OCI-LY1 (cell line): ENCODE measurements at regions not wholly inside any gene's neighbourhood (a gene's known extent, or its start where the extent isn't known, plus 50 kb on each side); places are given as distances from the start of the nearest gene placed in this dataset.

Source experiments
- H2AFZ ChIP-seq: fragments of 200-600 bp; sonication (generic), shearing (Covaris generic); 2 replicates; pipeline ENCODE4 v1.6.0; 2014; ENCODE audit warnings: antibody characterized with exemption, mild to moderate bottlenecking, low read length
- H3F3A ChIP-seq: fragments of 200-600 bp; sonication (generic), shearing (Covaris generic); 2 replicates; pipeline ENCODE4 v1.6.0; 2014; ENCODE audit warnings: mild to moderate bottlenecking, antibody characterized with exemption, low read length, moderate library complexity; ENCODE audit not compliant: insufficient read depth
- H3K27ac ChIP-seq: fragments of 200-600 bp; sonication (generic); 2 replicates; pipeline ENCODE4 v1.5.1; 2014; ENCODE audit warnings: low read length, mixed run types, mild to moderate bottlenecking, low read depth; ENCODE audit not compliant: poor library complexity, severe bottlenecking
- H3K27me3 ChIP-seq: fragments of 200-600 bp; sonication (generic); 2 replicates; pipeline ENCODE4 v1.6.0; 2014; ENCODE audit warnings: antibody characterized with exemption, mild to moderate bottlenecking, low read length, moderate library complexity; ENCODE audit not compliant: insufficient read depth
- H3K36me3 ChIP-seq: fragments of 200-600 bp; sonication (generic); 2 replicates; pipeline ENCODE4 v1.6.1; 2014; ENCODE audit warnings: mild to moderate bottlenecking, antibody characterized with exemption, low read length, moderate library complexity, mixed read lengths; ENCODE audit not compliant: insufficient read depth
- H3K4me1 ChIP-seq: fragments of 200-600 bp; sonication (generic); 2 replicates; pipeline ENCODE4 v1.5.1; 2014; ENCODE audit warnings: mild to moderate bottlenecking, low read length, moderate library complexity; ENCODE audit not compliant: insufficient read depth, severe bottlenecking
- H3K4me2 ChIP-seq: fragments of 200-600 bp; sonication (generic), shearing (Covaris generic); 2 replicates; pipeline ENCODE4 v1.6.1; 2014; ENCODE audit warnings: low read length
- H3K4me3 ChIP-seq: fragments of 200-600 bp; sonication (generic); 2 replicates; pipeline ENCODE4 v1.5.1; 2014; ENCODE audit warnings: low read length, low read depth, mild to moderate bottlenecking, mixed read lengths; ENCODE audit not compliant: poor library complexity, severe bottlenecking
- H3K79me2 ChIP-seq: fragments of 200-600 bp; shearing (Covaris generic); 2 replicates; pipeline ENCODE4 v1.6.1; 2016; ENCODE audit warnings: mixed run types, low read length, mixed read lengths; ENCODE audit not compliant: insufficient read depth
- H3K9ac ChIP-seq: fragments of 200-600 bp; sonication (generic), shearing (Covaris generic); 2 replicates; pipeline ENCODE4 v1.6.1; 2014; ENCODE audit warnings: mild to moderate bottlenecking, low read length, mixed read lengths
- H3K9me2 ChIP-seq: fragments of 200-600 bp; sonication (generic), shearing (Covaris generic); 2 replicates; pipeline ENCODE4 v1.6.1; 2014; ENCODE audit warnings: low read depth, mild to moderate bottlenecking, low read length, mixed read lengths
- H3K9me3 ChIP-seq: fragments of 200-600 bp; shearing (Covaris generic); 2 replicates; pipeline ENCODE4 v1.6.1; 2014; ENCODE audit warnings: low read length, mixed read lengths
- H4K20me1 ChIP-seq: fragments of 200-600 bp; sonication (generic), shearing (Covaris generic); 2 replicates; pipeline ENCODE4 v1.6.0; 2016; ENCODE audit warnings: mild to moderate bottlenecking, low read length; ENCODE audit not compliant: insufficient read depth
- CTCF ChIP-seq: fragments of 200-600 bp; sonication (generic), shearing (Covaris generic); IDR thresholded peaks from 2 replicates; pipeline ENCODE4 v1.5.1; 2017; ENCODE audit warnings: mild to moderate bottlenecking, antibody characterized with exemption, low read length, moderate library complexity, mixed read lengths
- EZH2 ChIP-seq: fragments of 200-600 bp; sonication (generic), shearing (Covaris generic); IDR thresholded peaks from 2 replicates; pipeline ENCODE4 v1.8.0; 2017; ENCODE audit warnings: borderline replicate concordance, mixed run types, mild to moderate bottlenecking, antibody characterized with exemption, low read length, moderate library complexity, mixed read lengths

- Histone ChIP-seq H3K79me2 (no peaks in the 10 kb centered on the region), H3K9ac (no peak overlapping the region), H3K9me3 (no peaks in the 10 kb centered on the region), H3K27me3 (no peaks in the 10 kb centered on the region), H3K9me2 (no peaks in the 10 kb centered on the region), H2AFZ (no peak overlapping the region), H3K36me3 (no peaks in the 10 kb centered on the region), H3K4me1 (no peaks in the 10 kb centered on the region), H4K20me1 (no peaks in the 10 kb centered on the region), H3K4me2 (no peak overlapping the region), H3K27ac (no peak overlapping the region), H3F3A (no peaks in the 10 kb centered on the region), H3K4me3 (no peak overlapping the region)
- TF ChIP-seq EZH2 (no peak), CTCF (no peak)
Observed at GRCh38 chr18:10234912-10235660, 219.3 kb upstream of the APCDD1 start.

GRCh38 chr18:10235661-10235952 is 218.8 kb upstream of the APCDD1 start:
- Histone ChIP-seq H3K9me3 (no peaks in the 10 kb centered on the region), H3K9me2 (no peaks in the 10 kb centered on the region), H4K20me1 (no peaks in the 10 kb centered on the region), H3K4me3 (no peak overlapping the region), H3K4me1 (no peaks in the 10 kb centered on the region), H3K9ac (no peak overlapping the region), H3K79me2 (no peaks in the 10 kb centered on the region), H3K4me2 (no peak overlapping the region), H3K36me3 (no peaks in the 10 kb centered on the region), H3F3A (no peaks in the 10 kb centered on the region), H3K27ac (no peak overlapping the region), H3K27me3 (no peaks in the 10 kb centered on the region), H2AFZ (no peak overlapping the region)
- TF ChIP-seq EZH2: no peak
- TF ChIP-seq CTCF: no peak

- no peaks in the 10 kb centered on the region for H3K36me3 ChIP-seq
- no peak for TF ChIP-seq CTCF
- no peak for TF ChIP-seq EZH2
- no peak overlapping the region for H3K9ac ChIP-seq
- H3K27me3 ChIP-seq: no peaks in the 10 kb centered on the region
- no peaks in the 10 kb centered on the region for H3K79me2 ChIP-seq
- no peaks in the 10 kb centered on the region for H3K9me3 ChIP-seq
- H2AFZ ChIP-seq: no peak overlapping the region
- H3K4me3 ChIP-seq: no peak overlapping the region
- H3F3A ChIP-seq: no peaks in the 10 kb centered on the region
- H3K9me2 ChIP-seq: no peaks in the 10 kb centered on the region
- no peak overlapping the region for H3K4me2 ChIP-seq
- no peak overlapping the region for H3K27ac ChIP-seq
- H3K4me1 ChIP-seq: no peaks in the 10 kb centered on the region
- no peaks in the 10 kb centered on the region for H4K20me1 ChIP-seq
Observed at GRCh38 chr18:10239103-10239502, 215.3 kb upstream of the APCDD1 start.
